ENCODE measurements at regions not wholly inside any gene's neighbourhood (a gene's known extent, or its start where the extent isn't known, plus 50 kb on each side); places are given as distances from the start of the nearest gene placed in this dataset.

DNA sequence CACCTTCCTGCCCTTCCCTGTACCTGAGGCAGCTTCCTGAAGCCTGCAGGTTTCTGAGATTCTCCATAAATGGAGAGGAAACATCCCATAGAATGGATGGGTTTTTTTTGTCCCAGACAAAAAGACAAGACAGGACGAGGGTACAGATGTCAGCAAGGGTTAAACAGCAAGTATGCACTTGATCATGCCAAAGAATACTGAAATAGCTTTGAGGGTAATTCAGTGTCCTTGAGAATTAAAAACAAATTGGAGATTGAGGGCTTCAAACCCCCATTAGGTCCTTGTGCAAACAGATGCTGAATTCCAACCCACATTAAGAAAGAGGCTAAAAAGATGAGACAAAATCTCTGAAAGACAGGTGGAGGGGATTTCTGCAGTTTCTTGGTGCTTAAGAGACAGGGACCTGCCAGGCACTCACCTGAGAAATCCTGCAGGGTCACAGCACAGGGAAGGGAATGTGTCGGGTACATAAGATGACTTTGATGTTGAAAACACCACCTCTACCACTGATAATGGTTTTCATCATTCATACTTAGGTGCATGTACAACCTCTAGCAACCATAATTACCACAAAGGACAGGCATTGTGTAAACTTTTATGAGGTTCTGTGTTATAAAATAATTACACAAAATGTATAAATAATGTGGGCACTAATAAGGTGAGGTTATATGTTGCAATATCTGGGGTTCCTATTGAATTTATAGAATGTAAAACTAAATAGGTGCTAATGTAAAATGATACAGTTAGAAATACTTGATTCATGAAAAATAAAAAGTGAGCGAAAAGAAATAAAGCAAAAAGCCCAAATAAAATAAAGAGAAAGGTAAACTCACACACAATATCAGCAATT lies 107.1 kb upstream of the TOP3B start:
- peak overlapping the region in 2 of 8 donors; percentile 8 to 16 for H3K4me3 Mint-ChIP-seq
- no peak for ATAC-seq (ENCODE audit: low read depth in 2 of 2)
- H3K36me3 Mint-ChIP-seq: peaks cover 26 to 28% of the 10 kb centered on the region in 2 donors
- H3K9me3 Mint-ChIP-seq: peaks cover 2 to 9% (median 4%) of the 10 kb centered on the region in 7 donors
- H3K27ac Mint-ChIP-seq: no peak overlapping the region
- peaks cover 0 to 5% (median 0%) of the 10 kb centered on the region in 3 donors for H3K27me3 Mint-ChIP-seq
- no peak for DNase-seq
- H3K4me1 Mint-ChIP-seq: peaks cover 21 to 29% (median 21%) of the 10 kb centered on the region in 3 donors

DNA sequence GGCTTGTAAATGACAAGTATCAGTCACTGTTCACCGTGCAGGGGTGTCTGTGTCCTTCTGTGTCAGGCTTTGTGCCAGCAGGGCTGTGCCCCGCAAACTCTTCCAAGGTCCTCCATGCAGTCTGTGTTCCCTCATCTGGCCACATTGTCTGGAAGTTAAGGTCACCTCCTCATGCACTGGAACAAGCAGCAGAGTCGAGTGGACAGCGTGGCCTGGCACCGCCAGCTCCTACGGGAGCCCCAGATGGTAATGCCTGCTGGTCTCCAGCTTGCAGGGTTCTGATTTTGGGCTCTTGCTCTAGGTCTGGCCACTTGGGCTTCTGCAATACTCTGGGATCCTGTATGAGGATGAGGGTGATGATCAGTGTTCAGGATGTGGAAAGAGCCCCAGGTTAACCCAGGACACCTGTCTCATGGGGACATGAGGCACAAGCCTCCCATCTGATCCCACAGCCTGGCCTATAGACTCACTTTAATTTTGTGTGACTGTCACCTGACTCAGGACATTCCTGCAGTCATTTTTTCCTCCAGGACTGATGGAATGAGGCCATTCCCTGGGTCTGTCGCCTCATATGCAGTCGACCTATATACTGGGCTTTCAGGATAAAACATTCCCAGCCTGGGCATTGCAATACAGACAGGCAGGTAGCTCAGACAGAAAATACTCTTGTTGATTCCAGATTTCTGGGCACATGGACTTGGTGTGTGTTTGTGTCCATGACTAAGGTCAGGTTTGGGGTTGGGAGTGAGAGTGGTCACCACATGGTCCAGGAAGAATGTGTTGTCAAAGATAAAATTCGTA lies 106.3 kb upstream of the TOP3B start:
- Mint-ChIP-seq H3K9me3 (peaks cover 0 to 4% (median 0%) of the 10 kb centered on the region in 7 donors), H3K4me1 (peaks cover 20 to 29% (median 21%) of the 10 kb centered on the region in 3 donors), H3K4me3 (no peak overlapping the region), H3K27ac (peak overlapping the region in 1 of 6 donors; percentile 33), H3K36me3 (peaks cover 18 to 20% of the 10 kb centered on the region in 2 donors), H3K27me3 (peaks cover 0 to 5% (median 0%) of the 10 kb centered on the region in 3 donors)
- DNase-seq: no peak
- no peak for ATAC-seq (ENCODE audit: low read depth in 2 of 2)

DNA sequence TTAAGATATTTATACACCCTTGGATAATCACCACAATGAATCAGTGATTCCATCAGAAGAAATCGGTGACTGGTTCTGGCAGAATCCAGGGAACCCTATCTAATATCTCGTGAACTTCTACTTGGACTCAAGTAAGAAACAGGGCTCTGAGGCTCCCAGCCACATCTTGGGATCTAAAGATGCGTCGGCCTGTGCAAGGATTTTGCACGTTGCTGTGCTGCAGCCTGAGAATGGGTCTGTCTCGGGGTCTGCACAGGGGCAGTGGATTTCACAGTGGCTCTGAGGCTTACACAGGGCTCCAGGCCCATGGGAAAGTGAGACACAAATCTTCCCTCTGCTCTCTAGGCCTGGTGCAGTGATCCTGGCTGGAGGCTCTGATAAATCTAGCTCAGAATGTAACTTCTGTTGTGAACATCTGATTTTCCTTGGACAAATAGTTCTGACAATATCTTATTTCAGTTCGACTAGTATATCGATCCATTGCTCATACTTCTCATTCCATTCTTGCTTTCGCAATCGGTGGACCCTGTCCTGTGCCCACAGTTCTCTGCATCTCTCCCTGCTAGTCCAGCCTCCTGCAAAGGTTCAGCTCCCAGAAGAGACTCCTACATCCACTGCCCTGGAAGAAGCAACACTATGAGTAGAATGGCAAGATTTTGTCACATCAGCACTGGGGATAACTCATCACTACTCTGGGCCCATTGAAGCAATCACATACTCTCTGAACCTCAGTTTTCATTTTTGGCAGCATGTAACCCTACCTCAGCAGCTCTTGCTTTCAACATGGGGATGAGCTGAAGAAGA lies 105.5 kb upstream of the TOP3B start:
- peaks cover 0 to 5% (median 0%) of the 10 kb centered on the region in 3 donors for H3K27me3 Mint-ChIP-seq
- peaks cover 12% of the 10 kb centered on the region in 2 donors for H3K36me3 Mint-ChIP-seq
- ATAC-seq (ENCODE audit: low read depth in 2 of 2) (no peak), DNase-seq (no peak)
- H3K9me3 Mint-ChIP-seq: no peaks in the 10 kb centered on the region
- H3K4me3 Mint-ChIP-seq: no peak overlapping the region
- H3K4me1 Mint-ChIP-seq: peaks cover 14 to 22% (median 19%) of the 10 kb centered on the region in 3 donors
- H3K27ac Mint-ChIP-seq: no peak overlapping the region

DNA sequence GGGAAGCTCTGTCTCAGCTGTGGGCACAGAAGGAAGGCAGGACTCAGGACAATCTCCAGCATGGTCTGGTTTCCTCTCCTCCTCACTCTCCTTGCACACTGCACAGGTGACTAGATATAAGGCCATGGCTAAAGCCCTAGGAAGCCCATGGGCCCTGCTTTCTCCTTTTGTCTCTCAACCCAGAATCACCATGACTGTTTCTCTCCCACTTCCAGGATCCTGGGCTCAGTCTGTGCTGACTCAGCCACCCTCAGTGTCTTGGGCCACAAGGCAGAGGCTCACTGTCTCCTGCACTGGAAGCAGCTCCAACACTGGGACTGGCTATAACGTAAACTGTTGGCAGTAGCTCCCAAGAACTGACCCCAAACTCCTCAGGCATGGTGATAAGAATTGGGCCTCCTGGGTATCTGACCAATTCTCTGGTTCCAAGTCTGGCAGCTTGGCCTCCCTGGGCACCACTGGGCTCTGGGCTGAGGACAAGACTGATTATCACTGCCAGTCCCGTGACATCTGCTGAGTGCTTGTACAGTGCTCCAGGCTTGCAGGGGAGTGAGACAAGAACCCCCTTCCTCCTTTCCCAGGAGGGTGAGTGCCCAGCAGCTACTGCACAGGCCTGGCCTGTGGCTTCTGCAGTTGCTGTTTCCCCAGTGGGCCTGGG lies 104.0 kb upstream of the TOP3B start:
- ATAC-seq (ENCODE audit: low read depth in 2 of 2) (no peak), DNase-seq (no peak)
- H3K36me3 Mint-ChIP-seq: peaks cover 0 to 5% of the 10 kb centered on the region in 2 donors
- peaks cover 0 to 5% (median 0%) of the 10 kb centered on the region in 3 donors for H3K27me3 Mint-ChIP-seq
- peaks cover 10 to 15% (median 11%) of the 10 kb centered on the region in 3 donors for H3K4me1 Mint-ChIP-seq
- H3K4me3 Mint-ChIP-seq: peak overlapping the region in 1 of 8 donors; percentile 81
- no peaks in the 10 kb centered on the region for H3K9me3 Mint-ChIP-seq
- H3K27ac Mint-ChIP-seq: no peak overlapping the region

DNA sequence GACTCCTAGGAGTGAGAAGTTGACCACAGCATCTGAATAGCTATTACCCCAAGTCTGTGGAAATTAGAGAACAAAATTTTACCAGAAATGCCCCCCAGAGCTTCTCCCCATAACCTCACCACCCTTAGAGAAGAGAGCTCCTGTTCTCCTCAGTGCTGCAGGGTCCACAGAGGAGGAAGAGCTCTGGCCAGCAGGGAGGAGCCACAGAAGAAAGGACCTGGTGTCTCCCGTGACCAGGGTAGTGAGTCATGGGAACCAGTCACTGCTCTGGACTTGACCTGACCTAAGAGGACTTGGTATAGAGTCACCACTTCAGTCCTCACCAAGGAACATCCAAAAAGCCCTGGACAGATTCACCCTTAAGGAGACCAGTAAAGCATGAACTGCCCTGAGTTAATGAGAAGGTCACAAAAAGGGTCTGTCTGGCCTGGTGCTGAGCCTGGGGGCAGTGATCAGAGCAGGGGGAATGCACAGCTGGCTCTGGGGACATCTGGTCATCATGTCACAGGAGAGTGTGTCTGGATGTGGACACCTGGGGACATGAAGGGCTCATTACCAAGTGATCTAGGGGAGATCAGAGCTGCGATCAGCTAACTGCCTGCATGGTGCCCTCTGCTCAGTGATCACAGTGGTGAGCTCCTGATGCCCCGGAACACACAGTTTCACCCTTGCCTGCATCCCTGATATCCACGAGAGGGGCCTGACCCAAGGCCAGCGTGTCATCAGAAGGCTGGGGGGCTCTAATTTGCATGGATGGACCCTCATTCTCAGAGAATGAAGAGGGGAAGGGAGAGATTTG lies 103.3 kb upstream of the TOP3B start:
- peaks cover 0 to under 1% of the 10 kb centered on the region in 2 donors for H3K36me3 Mint-ChIP-seq
- H3K4me3 Mint-ChIP-seq: no peak overlapping the region
- no peak for DNase-seq
- peaks cover 0 to 5% (median 0%) of the 10 kb centered on the region in 3 donors for H3K27me3 Mint-ChIP-seq
- H3K27ac Mint-ChIP-seq: peak overlapping the region in 1 of 6 donors; percentile 1
- ATAC-seq (ENCODE audit: low read depth in 2 of 2): no peak
- peaks cover 12 to 16% (median 12%) of the 10 kb centered on the region in 3 donors for H3K4me1 Mint-ChIP-seq
- H3K9me3 Mint-ChIP-seq: no peaks in the 10 kb centered on the region

DNA sequence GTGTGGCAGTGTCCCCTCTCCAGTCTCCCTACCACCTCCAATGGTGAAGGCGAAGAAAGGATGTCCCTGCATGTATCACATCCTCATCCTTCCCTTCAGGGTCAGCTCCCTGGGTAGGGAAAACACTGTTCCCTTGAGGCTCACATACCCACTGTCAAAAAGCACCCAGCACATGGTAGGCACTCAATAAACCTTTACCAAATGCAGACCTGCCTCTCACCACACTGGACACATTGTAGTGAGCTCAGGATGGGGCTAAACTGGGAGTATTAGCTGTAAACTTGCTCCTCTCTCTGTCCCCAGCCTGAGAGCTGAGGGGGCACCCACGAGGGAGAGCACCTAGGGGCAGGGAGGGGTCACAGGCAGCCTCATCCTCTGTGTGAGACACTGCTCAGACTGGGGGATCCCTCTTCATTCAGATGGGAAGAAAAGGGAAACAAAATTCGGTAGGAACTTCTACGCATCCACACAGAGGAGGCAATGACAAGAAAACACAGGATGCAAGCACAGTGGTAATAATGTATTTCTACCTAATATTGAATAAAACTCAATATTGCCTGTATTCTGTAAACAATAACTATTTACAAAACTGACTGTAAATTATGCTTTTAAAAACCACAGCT lies 101.6 kb upstream of the TOP3B start:
- H3K27ac Mint-ChIP-seq: peak overlapping the region in 1 of 6 donors; percentile 7
- DNase-seq (no peak), ATAC-seq (ENCODE audit: low read depth in 2 of 2) (no peak)
- peaks cover 0 to 5% (median 0%) of the 10 kb centered on the region in 3 donors for H3K27me3 Mint-ChIP-seq
- no peaks in the 10 kb centered on the region for H3K9me3 Mint-ChIP-seq
- H3K4me1 Mint-ChIP-seq: peaks cover 7 to 16% (median 14%) of the 10 kb centered on the region in 3 donors
- no peak overlapping the region for H3K4me3 Mint-ChIP-seq
- H3K36me3 Mint-ChIP-seq: no peaks in the 10 kb centered on the region

DNA sequence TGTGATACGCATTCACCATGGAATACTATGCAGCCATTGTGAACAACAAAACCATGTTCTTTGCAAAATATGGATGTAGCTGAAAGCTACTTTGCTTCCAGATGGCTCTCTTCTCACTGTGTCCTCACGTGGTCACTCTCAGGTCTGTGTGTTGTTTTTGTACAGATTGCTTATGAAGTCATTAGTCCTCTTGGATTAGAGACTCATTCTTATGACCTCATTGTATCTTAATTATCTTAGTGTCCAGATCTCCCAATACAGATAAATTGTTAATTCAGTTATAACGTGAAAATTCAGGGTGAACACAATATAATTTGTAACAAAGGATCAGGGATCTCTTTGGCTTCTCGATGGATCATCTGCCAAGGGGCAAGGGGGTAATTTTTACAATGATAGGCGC lies 100.4 kb upstream of the TOP3B start:
- Mint-ChIP-seq H3K9me3 (no peaks in the 10 kb centered on the region), H3K27ac (no peak overlapping the region), H3K27me3 (peaks cover 0 to 5% (median 0%) of the 10 kb centered on the region in 3 donors), H3K36me3 (no peaks in the 10 kb centered on the region), H3K4me3 (no peak overlapping the region), H3K4me1 (peaks cover 5 to 16% (median 14%) of the 10 kb centered on the region in 3 donors)
- no peak for DNase-seq
- ATAC-seq (ENCODE audit: low read depth in 2 of 2): no peak

DNA sequence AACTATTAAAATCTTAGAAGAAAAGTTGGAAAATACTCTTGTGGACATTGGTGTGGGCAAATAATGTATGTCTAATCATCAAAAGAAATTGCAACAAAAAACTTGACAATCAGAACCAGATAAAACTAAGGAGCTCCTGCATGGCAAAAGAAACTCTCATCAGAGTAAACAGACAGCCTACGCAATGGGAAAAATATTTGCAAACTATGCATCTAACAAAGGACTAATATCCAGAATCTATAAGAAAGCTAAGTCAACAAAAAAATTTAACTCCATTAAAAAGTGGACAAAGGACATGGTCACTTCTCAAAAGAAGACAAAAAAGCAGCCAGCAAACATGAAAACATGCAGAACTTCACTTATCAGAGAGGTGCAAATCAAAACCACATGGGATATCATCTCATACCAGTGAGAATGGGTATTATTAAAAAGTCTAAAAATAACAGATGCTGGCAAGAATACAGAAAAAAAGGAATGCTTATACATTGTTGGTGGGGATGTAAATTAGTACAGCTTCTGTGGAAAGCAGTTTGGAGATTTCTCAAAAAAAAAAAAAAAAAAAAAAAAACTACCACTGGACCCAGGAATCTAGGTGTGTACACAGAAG lies 99.7 kb upstream of the TOP3B start:
- peaks cover 5 to 16% (median 14%) of the 10 kb centered on the region in 3 donors for H3K4me1 Mint-ChIP-seq
- DNase-seq: no peak
- no peak for ATAC-seq (ENCODE audit: low read depth in 2 of 2)
- H3K36me3 Mint-ChIP-seq: no peaks in the 10 kb centered on the region
- H3K27me3 Mint-ChIP-seq: peaks cover 0 to 5% (median 0%) of the 10 kb centered on the region in 3 donors
- H3K4me3 Mint-ChIP-seq: no peak overlapping the region
- no peaks in the 10 kb centered on the region for H3K9me3 Mint-ChIP-seq
- H3K27ac Mint-ChIP-seq: no peak overlapping the region

DNA sequence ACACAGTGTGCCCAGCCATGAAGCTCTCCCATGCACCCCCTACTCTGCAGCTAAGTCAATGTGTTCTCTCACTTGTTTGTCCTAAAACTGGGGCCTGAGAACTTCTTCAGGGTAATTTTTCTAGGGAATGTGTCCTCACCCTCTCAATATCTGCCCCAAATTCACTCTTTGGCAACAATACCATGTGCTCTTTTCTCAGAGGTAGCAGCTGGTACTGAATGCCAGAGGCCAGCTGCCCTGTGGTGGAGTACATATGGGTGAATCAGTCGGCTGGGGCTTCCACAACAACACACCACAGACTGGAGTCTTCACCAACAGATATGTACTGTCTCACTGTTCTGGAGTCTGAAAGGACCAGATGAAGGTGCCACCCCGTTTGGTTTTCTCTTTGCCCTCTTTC lies 97.7 kb upstream of the TOP3B start:
- peaks cover 6 to 21% (median 18%) of the 10 kb centered on the region in 3 donors for H3K4me1 Mint-ChIP-seq
- no peaks in the 10 kb centered on the region for H3K9me3 Mint-ChIP-seq
- ATAC-seq (ENCODE audit: low read depth in 2 of 2) (no peak), DNase-seq (no peak)
- H3K27me3 Mint-ChIP-seq: no peaks in the 10 kb centered on the region
- H3K36me3 Mint-ChIP-seq: no peaks in the 10 kb centered on the region
- H3K4me3 Mint-ChIP-seq: no peak overlapping the region
- peak overlapping the region in 4 of 6 donors; percentile 50 to 91 (median 58) for H3K27ac Mint-ChIP-seq

DNA sequence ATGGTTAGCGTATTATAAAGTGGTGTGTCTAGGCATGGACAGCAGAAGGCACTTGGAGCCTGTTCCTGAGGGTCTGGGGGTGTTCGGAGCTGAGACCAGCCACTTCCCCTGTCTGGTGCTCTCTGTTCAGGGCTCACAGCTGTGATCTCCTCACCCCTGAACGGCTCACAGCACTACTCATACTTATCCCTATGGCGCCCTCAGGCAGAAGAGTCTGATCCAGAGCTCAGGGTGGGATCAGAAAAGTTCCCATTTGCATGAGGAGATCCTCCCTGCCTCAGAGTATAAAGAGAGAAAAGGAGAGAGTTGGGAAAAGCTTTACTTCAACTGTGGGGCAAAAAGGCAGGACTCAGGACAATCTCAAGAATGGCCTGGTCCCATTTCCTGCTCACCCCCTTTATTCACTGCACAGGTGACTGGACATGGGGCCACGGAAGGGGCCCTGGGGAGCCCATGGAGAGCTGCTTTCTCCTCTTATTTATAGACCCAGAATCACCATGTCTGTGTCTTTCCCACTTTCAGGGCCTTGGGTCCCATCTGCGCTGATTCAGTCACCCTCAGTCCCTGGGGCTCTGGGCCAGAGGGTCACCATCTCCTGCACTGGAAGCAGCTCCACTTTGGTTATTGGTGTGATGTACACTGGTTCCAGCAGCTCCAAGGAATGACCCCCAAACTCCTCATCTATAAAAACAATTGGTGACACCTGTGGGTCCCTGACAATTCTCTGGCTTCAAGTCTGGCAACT lies 97.0 kb upstream of the TOP3B start:
- Mint-ChIP-seq H3K36me3 (no peaks in the 10 kb centered on the region), H3K27me3 (no peaks in the 10 kb centered on the region), H3K4me3 (no peak overlapping the region), H3K9me3 (no peaks in the 10 kb centered on the region), H3K27ac (peak overlapping the region in 3 of 6 donors; percentile 18 to 57 (median 41)), H3K4me1 (peaks cover 9 to 26% (median 25%) of the 10 kb centered on the region in 3 donors)
- DNase-seq (no peak), ATAC-seq (ENCODE audit: low read depth in 2 of 2) (no peak)

DNA sequence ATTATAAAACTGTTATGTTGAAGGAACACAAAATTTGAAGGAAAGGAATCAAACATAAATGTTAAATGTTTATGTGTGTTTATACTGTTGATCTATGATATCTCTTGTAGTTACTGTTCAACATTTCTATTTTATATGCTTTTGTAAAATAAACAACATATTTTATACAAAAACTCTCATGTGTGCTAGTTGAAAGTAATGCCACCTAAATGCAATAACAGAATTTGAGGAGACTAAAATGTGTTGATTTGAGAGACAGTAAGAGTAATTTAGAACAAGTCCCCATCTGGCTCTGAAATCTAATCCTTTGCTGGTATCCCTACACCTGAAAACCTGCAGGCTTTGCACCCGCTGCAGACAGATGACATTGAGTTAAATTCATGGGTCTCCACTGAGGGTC lies 95.7 kb upstream of the TOP3B start:
- H3K4me1 Mint-ChIP-seq: peaks cover 9 to 31% (median 30%) of the 10 kb centered on the region in 3 donors
- no peak for DNase-seq
- no peak for ATAC-seq (ENCODE audit: low read depth in 2 of 2)
- peak overlapping the region in 1 of 6 donors; percentile 68 for H3K27ac Mint-ChIP-seq
- no peaks in the 10 kb centered on the region for H3K27me3 Mint-ChIP-seq
- H3K9me3 Mint-ChIP-seq: no peaks in the 10 kb centered on the region
- no peaks in the 10 kb centered on the region for H3K36me3 Mint-ChIP-seq
- H3K4me3 Mint-ChIP-seq: no peak overlapping the region
